Subcutaneous abdominal adipose tissue (tissue), 5 donors: ENCODE measurements at regions not wholly inside any gene's neighbourhood (a gene's known extent, or its start where the extent isn't known, plus 50 kb on each side); places are given as distances from the start of the nearest gene placed in this dataset.

Experiments
- H3K27ac ChIP-seq: one replicate; pipeline ENCODE4 v1.7.0; 2013; ENCODE audit warnings: low read depth, mild to moderate bottlenecking, inconsistent platforms, low read length, moderate library complexity
- H3K27me3 ChIP-seq, 5 donors: one replicate each; pipeline ENCODE4 v1.7.0; 2013; ENCODE audit warnings: low read length in 5 of 5, inconsistent platforms in 1 of 5; ENCODE audit not compliant: control insufficient read depth in 5 of 5, insufficient read depth in 4 of 5
- H3K36me3 ChIP-seq, 5 donors: one replicate each; pipeline ENCODE4 v1.7.0; 2013; ENCODE audit warnings: low read length in 5 of 5; ENCODE audit not compliant: control insufficient read depth in 5 of 5, insufficient read depth in 5 of 5
- H3K4me1 ChIP-seq, 5 donors: one replicate each; pipeline ENCODE4 v1.7.0; 2013; ENCODE audit warnings: low read length in 5 of 5, mild to moderate bottlenecking in 3 of 5, moderate library complexity in 1 of 5; ENCODE audit not compliant: control insufficient read depth in 5 of 5, insufficient read depth in 5 of 5
- H3K4me3 ChIP-seq, 5 donors: one replicate each; pipeline ENCODE4 v1.7.0; 2013; ENCODE audit warnings: low read length in 5 of 5, low read depth in 1 of 5
- H3K9ac ChIP-seq, 5 donors: one replicate each; pipeline ENCODE4 v1.7.0; 2013; ENCODE audit warnings: low read length in 5 of 5, mild to moderate bottlenecking in 4 of 5, moderate library complexity in 3 of 5
- H3K9me3 ChIP-seq, 5 donors: one replicate each; pipeline ENCODE4 v1.7.0; 2013; ENCODE audit warnings: low read length in 5 of 5; ENCODE audit not compliant: control insufficient read depth in 5 of 5
- donor health status: healthy.
- donor health status: healthy.
- donor health status: healthy.
- donor health status: healthy.
- donor health status: healthy.

GRCh38 chr4:10288830-10289537 lies 168.2 kb downstream of the ZNF518B start:
- Histone ChIP-seq H3K27ac (no peak overlapping the region), H3K4me3 (no peak overlapping the region), H3K27me3 (peaks cover 0 to 3% (median 0%) of the 10 kb centered on the region in 5 donors), H3K9ac (no peak overlapping the region), H3K36me3 (no peaks in the 10 kb centered on the region), H3K9me3 (no peaks in the 10 kb centered on the region), H3K4me1 (no peaks in the 10 kb centered on the region)

- Histone ChIP-seq H3K9ac (no peak overlapping the region), H3K36me3 (no peaks in the 10 kb centered on the region), H3K27me3 (peaks cover 0 to 2% (median 0%) of the 10 kb centered on the region in 5 donors), H3K4me1 (no peaks in the 10 kb centered on the region), H3K9me3 (no peaks in the 10 kb centered on the region), H3K4me3 (no peak overlapping the region), H3K27ac (no peak overlapping the region)
These were observed 168.4 kb upstream of the WDR1 start for GRCh38 chr4:10285028-10285427.

- no peak overlapping the region for H3K4me3 ChIP-seq
- H3K27me3 ChIP-seq, result no peaks in the 10 kb centered on the region
- no peak overlapping the region for H3K27ac ChIP-seq
- H3K4me1 ChIP-seq, result no peaks in the 10 kb centered on the region
- H3K36me3 ChIP-seq, result no peaks in the 10 kb centered on the region
- no peak overlapping the region for H3K9ac ChIP-seq
- H3K9me3 ChIP-seq, result no peaks in the 10 kb centered on the region
These were observed 167.2 kb upstream of the WDR1 start for GRCh38 chr4:10283761-10284160.

GRCh38 chr4:10281996-10282395 lies 165.4 kb upstream of the WDR1 start:
- Histone ChIP-seq H3K36me3 (no peaks in the 10 kb centered on the region), H3K4me3 (no peak overlapping the region), H3K4me1 (no peaks in the 10 kb centered on the region), H3K27ac (no peak overlapping the region), H3K9ac (no peak overlapping the region), H3K9me3 (no peaks in the 10 kb centered on the region), H3K27me3 (no peaks in the 10 kb centered on the region)

- Histone ChIP-seq H3K4me3 (no peak overlapping the region), H3K4me1 (no peaks in the 10 kb centered on the region), H3K9me3 (no peaks in the 10 kb centered on the region), H3K36me3 (no peaks in the 10 kb centered on the region), H3K27me3 (no peaks in the 10 kb centered on the region), H3K9ac (no peak overlapping the region), H3K27ac (no peak overlapping the region)
These were observed 162.7 kb upstream of the WDR1 start for GRCh38 chr4:10279261-10279660.

GRCh38 chr4:10278071-10278470 lies 161.5 kb upstream of the WDR1 start:
- Histone ChIP-seq H3K36me3 (no peaks in the 10 kb centered on the region), H3K27me3 (no peaks in the 10 kb centered on the region), H3K9ac (no peak overlapping the region), H3K9me3 (no peaks in the 10 kb centered on the region), H3K4me1 (no peaks in the 10 kb centered on the region), H3K4me3 (no peak overlapping the region), H3K27ac (no peak overlapping the region)

GRCh38 chr4:10276152-10276551 lies 159.6 kb upstream of the WDR1 start:
- no peaks in the 10 kb centered on the region for H3K27me3 ChIP-seq
- H3K27ac ChIP-seq, result no peak overlapping the region
- no peaks in the 10 kb centered on the region for H3K4me1 ChIP-seq
- H3K9ac ChIP-seq, result no peak overlapping the region
- H3K4me3 ChIP-seq, result no peak overlapping the region
- no peaks in the 10 kb centered on the region for H3K9me3 ChIP-seq
- no peaks in the 10 kb centered on the region for H3K36me3 ChIP-seq

GRCh38 chr4:10275696-10276095 lies 159.1 kb upstream of the WDR1 start:
- no peaks in the 10 kb centered on the region for H3K4me1 ChIP-seq
- H3K36me3 ChIP-seq, result no peaks in the 10 kb centered on the region
- no peaks in the 10 kb centered on the region for H3K27me3 ChIP-seq
- H3K9me3 ChIP-seq, result no peaks in the 10 kb centered on the region
- no peak overlapping the region for H3K4me3 ChIP-seq
- H3K9ac ChIP-seq, result no peak overlapping the region
- no peak overlapping the region for H3K27ac ChIP-seq

- no peaks in the 10 kb centered on the region for H3K36me3 ChIP-seq
These were observed 156.4 kb upstream of the WDR1 start for GRCh38 chr4:10273030-10273429.

GRCh38 chr4:10272511-10272910 lies 155.9 kb upstream of the WDR1 start:
- H3K27ac ChIP-seq, result no peak overlapping the region
- no peak overlapping the region for H3K4me3 ChIP-seq
- no peaks in the 10 kb centered on the region for H3K27me3 ChIP-seq
- no peak overlapping the region for H3K9ac ChIP-seq
- H3K9me3 ChIP-seq, result no peaks in the 10 kb centered on the region
- no peaks in the 10 kb centered on the region for H3K36me3 ChIP-seq
- no peaks in the 10 kb centered on the region for H3K4me1 ChIP-seq

More at GRCh38 chr4:10273030-10273429, 156.4 kb upstream of the WDR1 start:
- Histone ChIP-seq H3K9me3 (no peaks in the 10 kb centered on the region), H3K4me3 (no peak overlapping the region), H3K27me3 (no peaks in the 10 kb centered on the region), H3K27ac (no peak overlapping the region), H3K9ac (no peak overlapping the region), H3K4me1 (no peaks in the 10 kb centered on the region)
